Osteocyte (in vitro differentiated cells): ENCODE measurements at regions not wholly inside any gene's neighbourhood (a gene's known extent, or its start where the extent isn't known, plus 50 kb on each side); places are given as distances from the start of the nearest gene placed in this dataset.

Source experiments
- DNase-seq: peaks from one replicate; pipeline ENCODE4 v3.0.0; 2021; ENCODE audit warnings: mixed read lengths; ENCODE audit not compliant: unreplicated experiment; ENCODE audit errors: extremely low spot score
- H3K27ac Mint-ChIP-seq: one replicate; pipeline ENCODE4 v1.8.0; 2021; ENCODE audit warnings: mild to moderate bottlenecking, mixed read lengths; ENCODE audit not compliant: unreplicated experiment
- H3K27me3 Mint-ChIP-seq: one replicate; pipeline ENCODE4 v1.8.0; 2021; ENCODE audit warnings: mixed read lengths; ENCODE audit not compliant: unreplicated experiment
- H3K36me3 Mint-ChIP-seq: one replicate; pipeline ENCODE4 v1.8.0; 2021; ENCODE audit warnings: mixed read lengths; ENCODE audit not compliant: unreplicated experiment
- H3K4me1 Mint-ChIP-seq: one replicate; pipeline ENCODE4 v1.8.0; 2021; ENCODE audit warnings: mixed read lengths; ENCODE audit not compliant: unreplicated experiment
- H3K4me3 Mint-ChIP-seq: one replicate; pipeline ENCODE4 v1.8.0; 2021; ENCODE audit warnings: mild to moderate bottlenecking, moderate library complexity, mixed read lengths; ENCODE audit not compliant: unreplicated experiment
- H3K9me3 Mint-ChIP-seq: one replicate; pipeline ENCODE4 v1.8.0; 2021; ENCODE audit warnings: mixed read lengths; ENCODE audit not compliant: unreplicated experiment
- TF ChIP-seq, protein P1 (sequence below): fragments of 200-600 bp; sonication (generic); IDR thresholded peaks from 2 replicates; pipeline ENCODE4 v1.5.0; 2021; ENCODE audit warnings: antibody characterized with exemption, mild to moderate bottlenecking, moderate library complexity

DNA sequence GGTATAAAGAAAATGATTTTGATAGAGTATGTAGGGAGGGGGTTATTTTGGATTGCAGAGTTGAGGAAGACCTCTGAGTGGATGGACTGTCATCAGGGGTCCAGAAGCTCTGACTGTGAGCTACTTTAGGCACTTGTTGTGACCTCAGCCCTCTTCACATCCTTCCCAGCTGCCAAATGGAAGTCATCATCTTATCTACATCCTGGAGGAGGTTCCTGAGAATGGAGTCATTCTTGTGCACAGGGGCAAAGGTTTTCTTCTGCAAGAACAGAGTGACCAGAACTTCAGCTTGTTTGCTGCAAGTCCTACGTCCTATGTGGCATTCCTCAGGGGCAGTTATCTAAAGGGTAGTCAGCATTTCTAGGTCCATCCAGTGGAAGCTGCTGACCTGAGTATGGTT is 393.8 kb downstream of the AASDHPPT start:
- DNase-seq = no peak
- H3K4me1 Mint-ChIP-seq = peaks cover 39% of the 10 kb centered on the region
- H3K27me3 Mint-ChIP-seq = no peaks in the 10 kb centered on the region
- no peak overlapping the region for H3K27ac Mint-ChIP-seq
- peaks cover 9% of the 10 kb centered on the region for H3K9me3 Mint-ChIP-seq
- H3K4me3 Mint-ChIP-seq = no peak overlapping the region
- TF ChIP-seq, protein P1, sequence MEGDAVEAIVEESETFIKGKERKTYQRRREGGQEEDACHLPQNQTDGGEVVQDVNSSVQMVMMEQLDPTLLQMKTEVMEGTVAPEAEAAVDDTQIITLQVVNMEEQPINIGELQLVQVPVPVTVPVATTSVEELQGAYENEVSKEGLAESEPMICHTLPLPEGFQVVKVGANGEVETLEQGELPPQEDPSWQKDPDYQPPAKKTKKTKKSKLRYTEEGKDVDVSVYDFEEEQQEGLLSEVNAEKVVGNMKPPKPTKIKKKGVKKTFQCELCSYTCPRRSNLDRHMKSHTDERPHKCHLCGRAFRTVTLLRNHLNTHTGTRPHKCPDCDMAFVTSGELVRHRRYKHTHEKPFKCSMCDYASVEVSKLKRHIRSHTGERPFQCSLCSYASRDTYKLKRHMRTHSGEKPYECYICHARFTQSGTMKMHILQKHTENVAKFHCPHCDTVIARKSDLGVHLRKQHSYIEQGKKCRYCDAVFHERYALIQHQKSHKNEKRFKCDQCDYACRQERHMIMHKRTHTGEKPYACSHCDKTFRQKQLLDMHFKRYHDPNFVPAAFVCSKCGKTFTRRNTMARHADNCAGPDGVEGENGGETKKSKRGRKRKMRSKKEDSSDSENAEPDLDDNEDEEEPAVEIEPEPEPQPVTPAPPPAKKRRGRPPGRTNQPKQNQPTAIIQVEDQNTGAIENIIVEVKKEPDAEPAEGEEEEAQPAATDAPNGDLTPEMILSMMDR = no peak
- no peaks in the 10 kb centered on the region for H3K36me3 Mint-ChIP-seq

DNA sequence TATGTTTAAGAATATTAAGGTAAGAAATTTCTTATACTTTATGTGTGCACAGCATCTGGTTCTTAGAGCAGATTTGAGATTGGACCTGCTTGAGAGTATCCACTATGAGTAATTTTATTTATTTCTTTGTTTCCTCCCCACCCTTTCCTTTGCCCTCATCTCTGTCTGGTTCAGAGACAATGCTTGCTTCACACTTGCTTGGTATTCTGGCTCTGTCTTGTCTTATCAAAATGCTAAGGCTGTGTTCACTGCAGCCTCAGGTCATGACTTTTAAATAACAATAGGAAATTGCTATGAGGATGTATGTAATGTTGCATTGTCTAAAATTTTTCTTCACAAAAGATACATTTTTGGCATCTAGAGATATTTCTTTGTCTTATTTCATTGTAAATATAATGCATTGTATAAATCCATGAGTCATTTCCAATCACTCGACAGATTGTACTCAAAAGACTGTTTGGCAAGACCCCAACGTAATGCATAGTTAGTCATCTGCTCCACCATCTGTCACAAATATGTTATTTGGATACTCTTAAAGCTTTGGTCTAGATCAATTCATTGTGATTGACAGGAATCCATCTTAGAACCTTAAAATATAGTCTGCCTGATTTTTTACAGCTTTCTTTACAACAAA is 395.7 kb downstream of the AASDHPPT start:
- Mint-ChIP-seq H3K27ac (no peak overlapping the region), H3K27me3 (no peaks in the 10 kb centered on the region), H3K9me3 (peaks cover 9% of the 10 kb centered on the region), H3K36me3 (no peaks in the 10 kb centered on the region), H3K4me1 (peaks cover 31% of the 10 kb centered on the region), H3K4me3 (no peak overlapping the region)
- TF ChIP-seq, protein P1 = no peak
- no peak for DNase-seq

DNA sequence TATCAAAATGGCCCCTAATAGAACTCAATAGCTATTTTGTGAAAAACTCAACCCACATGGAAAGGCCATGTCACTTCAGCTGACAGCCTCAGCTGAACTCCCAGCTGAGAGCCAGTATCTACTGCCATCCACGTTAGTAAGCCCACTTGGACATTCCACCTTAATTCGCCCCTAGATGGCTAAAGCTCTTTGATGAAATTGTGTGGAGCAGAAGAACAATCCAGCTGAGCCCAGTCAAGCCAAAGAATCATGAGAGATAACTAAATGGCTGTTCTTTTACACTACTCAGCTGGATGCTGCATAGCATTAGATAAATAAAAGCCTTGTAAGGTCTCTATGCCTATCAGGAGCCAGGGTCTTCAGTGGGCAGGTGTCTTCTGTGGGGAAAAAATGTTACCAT is 396.8 kb downstream of the AASDHPPT start:
- H3K4me3 Mint-ChIP-seq = no peak overlapping the region
- TF ChIP-seq, protein P1 = no peak
- DNase-seq = no peak
- no peaks in the 10 kb centered on the region for H3K36me3 Mint-ChIP-seq
- H3K9me3 Mint-ChIP-seq = peaks cover 9% of the 10 kb centered on the region
- no peaks in the 10 kb centered on the region for H3K27me3 Mint-ChIP-seq
- H3K4me1 Mint-ChIP-seq = peaks cover 28% of the 10 kb centered on the region
- H3K27ac Mint-ChIP-seq = no peak overlapping the region

DNA sequence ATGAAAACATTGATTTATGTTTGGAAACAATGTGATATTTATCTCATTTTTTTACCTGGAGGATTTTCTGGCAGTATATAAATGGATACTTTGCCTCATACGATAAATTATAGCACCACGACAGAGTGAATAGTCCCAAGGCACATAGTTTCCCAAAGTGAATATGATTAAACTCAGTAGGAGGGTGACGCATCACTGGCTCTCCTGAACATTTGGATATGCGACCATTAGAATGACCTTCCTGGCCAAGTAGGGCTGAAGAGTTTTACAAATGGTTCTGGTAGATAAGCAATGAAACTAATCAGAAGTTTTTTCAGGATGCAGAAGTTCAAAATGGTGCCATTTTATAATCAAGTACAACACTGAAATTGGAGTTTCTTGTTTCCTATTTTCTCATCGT is 397.7 kb downstream of the AASDHPPT start:
- no peak overlapping the region for H3K4me3 Mint-ChIP-seq
- no peak overlapping the region for H3K27ac Mint-ChIP-seq
- TF ChIP-seq, protein P1 = no peak
- H3K9me3 Mint-ChIP-seq = peaks cover 9% of the 10 kb centered on the region
- H3K4me1 Mint-ChIP-seq = peaks cover 26% of the 10 kb centered on the region
- H3K27me3 Mint-ChIP-seq = no peaks in the 10 kb centered on the region
- no peak for DNase-seq
- no peaks in the 10 kb centered on the region for H3K36me3 Mint-ChIP-seq

DNA sequence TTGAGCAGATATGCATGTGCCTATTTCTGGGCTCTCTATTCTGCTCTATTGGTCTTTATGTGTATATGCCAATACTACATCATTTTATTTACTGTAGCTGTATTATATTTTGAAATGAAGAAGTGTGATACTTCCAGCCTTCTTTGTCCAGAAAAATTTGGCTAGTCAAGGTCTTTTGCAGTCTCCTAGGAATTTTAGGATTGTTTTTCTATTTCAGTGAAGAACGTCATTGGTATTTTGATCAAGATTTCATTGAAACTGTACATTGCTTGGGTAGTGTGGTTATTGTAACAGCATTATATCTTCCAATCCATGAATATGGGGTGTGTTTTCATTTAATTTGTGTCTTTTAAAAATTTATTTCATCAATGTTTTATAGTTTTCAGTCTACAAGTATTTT is 400.3 kb downstream of the AASDHPPT start:
- TF ChIP-seq, protein P1 = no peak
- no peaks in the 10 kb centered on the region for H3K36me3 Mint-ChIP-seq
- no peaks in the 10 kb centered on the region for H3K27me3 Mint-ChIP-seq
- no peak overlapping the region for H3K4me3 Mint-ChIP-seq
- no peak overlapping the region for H3K27ac Mint-ChIP-seq
- H3K4me1 Mint-ChIP-seq = peaks cover 26% of the 10 kb centered on the region
- no peak for DNase-seq
- peaks cover 9% of the 10 kb centered on the region for H3K9me3 Mint-ChIP-seq
